Left lung (tissue), 4 donors: ENCODE measurements at regions not wholly inside any gene's neighbourhood (a gene's known extent, or its start where the extent isn't known, plus 50 kb on each side); places are given as distances from the start of the nearest gene placed in this dataset.

Source experiments
- ATAC-seq: fragments of 200-7000 bp; cut with Tn5 transposase; one replicate; pipeline ENCODE4 v1.9.1; 2020; ENCODE audit warnings: moderate library complexity
- DNase-seq, 4 donors: peaks; one replicate each; pipeline ENCODE4 v3.0.0-alpha.2; 2013 to 2020
- H3K27ac ChIP-seq, 2 donors: fragments of 200-600 bp; sonication (generic) in 1 of 2; one replicate each; pipeline versions ENCODE4 v1.5.0 to v1.8.0; 2020 to 2021
- H3K27me3 ChIP-seq, 2 donors: fragments of 200-600 bp; sonication (generic) in 1 of 2; one replicate each; pipeline versions ENCODE4 v1.5.0 to v1.8.0; 2020 to 2021
- H3K36me3 ChIP-seq, 2 donors: fragments of 200-600 bp; sonication (generic) in 1 of 2; one replicate each; pipeline versions ENCODE4 v1.5.0 to v1.8.0; 2020 to 2021
- H3K4me1 ChIP-seq, 2 donors: fragments of 200-600 bp; one replicate each; pipeline ENCODE4 v1.8.0; 2021
- H3K4me3 ChIP-seq, 2 donors: fragments of 200-600 bp; sonication (generic) in 1 of 2; one replicate each; pipeline versions ENCODE4 v1.5.0 to v1.8.0; 2020 to 2021; ENCODE audit warnings: mild to moderate bottlenecking in 1 of 2
- H3K9me3 ChIP-seq, 2 donors: fragments of 200-600 bp; sonication (generic) in 1 of 2; one replicate each; pipeline versions ENCODE4 v1.5.0 to v1.8.0; 2020 to 2021
- CTCF ChIP-seq, 2 donors: fragments of 200-600 bp; sonication (generic) in 1 of 2; IDR thresholded peaks; one replicate each; pipeline versions ENCODE4 v1.5.0 to v1.8.0; 2021; ENCODE audit warnings: antibody characterized with exemption in 2 of 2
- intact Hi-C, 2 donors: fragments of 100-400 bp; cut with DNase I; formaldehyde crosslinking; loops; one replicate each; pipeline versions ENCODE4 v1.11.2 to v1.14.2; 2022
- donor health status: DM: no; HTN: yes; CAD: no.
- donor health status: DM: no; HTN: no; CAD: no.

- Histone ChIP-seq H3K4me3 (no peak overlapping the region), H3K36me3 (no peaks in the 10 kb centered on the region), H3K9me3 (no peaks in the 10 kb centered on the region), H3K27me3 (no peaks in the 10 kb centered on the region), H3K4me1 (peaks cover 5 to 43% of the 10 kb centered on the region in 2 donors), H3K27ac (no peak overlapping the region)
- TF ChIP-seq CTCF (IDR thresholded peaks at IDR 0.05), result no peak
- DNase-seq, result no peak
- intact Hi-C loops, result no loop called here
- no peak for ATAC-seq
Measured at GRCh38 chr5:40381016-40381415, 298.7 kb upstream of the PTGER4 start.

- Histone ChIP-seq H3K27ac (peak overlapping the region in 1 of 2 donors; percentile 5), H3K9me3 (no peaks in the 10 kb centered on the region), H3K4me1 (peaks cover 0 to 21% of the 10 kb centered on the region in 2 donors), H3K4me3 (no peak overlapping the region), H3K36me3 (no peaks in the 10 kb centered on the region), H3K27me3 (no peaks in the 10 kb centered on the region)
- intact Hi-C loops, result no loop called here
- no peak for TF ChIP-seq CTCF (IDR thresholded peaks at IDR 0.05)
- no peak for ATAC-seq
- DNase-seq, result no peak
Measured at GRCh38 chr5:40378396-40379177, 301.1 kb upstream of the PTGER4 start.

DNA sequence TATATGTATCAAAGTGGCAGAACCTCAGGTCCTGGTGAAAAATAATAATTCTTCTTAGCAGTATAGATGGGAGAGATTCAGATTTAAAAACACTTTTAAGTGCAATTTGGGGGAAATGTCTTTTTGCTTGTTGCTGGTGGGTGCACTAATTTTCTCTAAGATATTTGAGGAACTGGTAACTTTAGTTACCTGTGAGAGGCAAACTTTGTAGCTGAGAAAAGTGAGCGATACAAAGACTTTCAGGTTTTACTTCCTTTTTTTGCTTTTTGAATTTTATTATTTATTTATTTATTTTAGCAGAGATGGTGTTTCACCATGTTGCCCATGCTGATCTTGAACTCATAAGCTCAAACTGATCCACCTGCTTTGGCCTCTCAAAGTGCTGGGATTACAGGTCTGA is 303.1 kb upstream of the PTGER4 start:
- intact Hi-C loops, result no loop called here
- TF ChIP-seq CTCF (IDR thresholded peaks at IDR 0.05), result no peak
- no peak for DNase-seq

DNA sequence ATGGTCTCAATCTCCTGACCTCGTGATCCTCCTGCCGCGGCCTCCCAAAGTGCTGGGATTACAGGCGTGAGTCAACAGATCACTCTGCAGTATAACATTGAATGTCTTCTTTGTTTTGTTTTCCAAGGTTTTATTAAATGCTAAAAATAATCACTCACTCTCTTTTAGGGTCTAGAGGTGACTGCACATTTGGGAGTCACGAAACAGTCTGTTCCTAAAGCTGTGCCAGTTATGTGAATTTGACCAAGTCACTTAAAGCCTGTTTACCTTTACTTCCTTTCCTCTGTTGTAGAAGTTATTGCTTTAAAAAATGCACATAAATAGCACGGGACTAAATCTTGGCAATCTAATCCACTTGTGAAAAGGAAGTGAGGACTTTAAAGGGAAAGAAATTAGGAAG is 304.9 kb upstream of the PTGER4 start:
- Histone ChIP-seq H3K27me3 (no peaks in the 10 kb centered on the region), H3K9me3 (no peaks in the 10 kb centered on the region), H3K27ac (no peak overlapping the region), H3K4me1 (peaks cover 0 to 16% of the 10 kb centered on the region in 2 donors), H3K36me3 (no peaks in the 10 kb centered on the region), H3K4me3 (no peak overlapping the region)
- intact Hi-C loops, result no loop called here
- ATAC-seq (no peak), DNase-seq (no peak)
- no peak for TF ChIP-seq CTCF (IDR thresholded peaks at IDR 0.05)

More for the DNA sequence above, 303.1 kb upstream of the PTGER4 start:
- H3K4me1 ChIP-seq, result peaks cover 0 to 16% of the 10 kb centered on the region in 2 donors
- no peak overlapping the region for H3K27ac ChIP-seq
- no peaks in the 10 kb centered on the region for H3K27me3 ChIP-seq
- no peaks in the 10 kb centered on the region for H3K9me3 ChIP-seq
- no peaks in the 10 kb centered on the region for H3K36me3 ChIP-seq
- H3K4me3 ChIP-seq, result no peak overlapping the region
- no peak for ATAC-seq

DNA sequence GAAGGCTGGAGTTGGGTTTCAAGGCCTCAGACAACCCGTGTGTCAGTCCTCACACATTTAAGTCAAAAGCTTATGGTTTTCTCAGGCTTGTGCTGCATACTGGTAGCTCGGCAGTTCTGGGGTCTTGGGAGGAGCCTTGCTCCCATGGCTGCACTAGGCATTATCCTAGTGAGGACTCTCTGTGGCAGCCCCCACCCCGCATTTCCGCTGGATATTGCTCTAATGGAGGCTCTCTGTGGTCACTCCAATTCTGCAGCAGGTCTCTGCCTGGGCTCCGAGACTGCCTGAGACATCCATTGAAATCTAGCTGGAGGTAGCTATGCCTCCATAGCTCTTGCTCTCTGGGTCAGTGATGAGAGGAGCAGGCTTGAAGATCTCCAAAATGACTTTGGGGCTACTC is 311.5 kb upstream of the PTGER4 start:
- no peak overlapping the region for H3K27ac ChIP-seq
- no peaks in the 10 kb centered on the region for H3K36me3 ChIP-seq
- H3K4me3 ChIP-seq, result no peak overlapping the region
- intact Hi-C loops, result no loop called here
- ATAC-seq, result no peak
- H3K9me3 ChIP-seq, result peaks cover 0 to 2% of the 10 kb centered on the region in 2 donors
- no peak for TF ChIP-seq CTCF (IDR thresholded peaks at IDR 0.05)
- no peaks in the 10 kb centered on the region for H3K27me3 ChIP-seq
- H3K4me1 ChIP-seq, result peaks cover 0 to 7% of the 10 kb centered on the region in 2 donors
- no peak for DNase-seq
